ENCODE measurements at regions not wholly inside any gene's neighbourhood (a gene's known extent, or its start where the extent isn't known, plus 50 kb on each side); places are given as distances from the start of the nearest gene placed in this dataset.

DNA sequence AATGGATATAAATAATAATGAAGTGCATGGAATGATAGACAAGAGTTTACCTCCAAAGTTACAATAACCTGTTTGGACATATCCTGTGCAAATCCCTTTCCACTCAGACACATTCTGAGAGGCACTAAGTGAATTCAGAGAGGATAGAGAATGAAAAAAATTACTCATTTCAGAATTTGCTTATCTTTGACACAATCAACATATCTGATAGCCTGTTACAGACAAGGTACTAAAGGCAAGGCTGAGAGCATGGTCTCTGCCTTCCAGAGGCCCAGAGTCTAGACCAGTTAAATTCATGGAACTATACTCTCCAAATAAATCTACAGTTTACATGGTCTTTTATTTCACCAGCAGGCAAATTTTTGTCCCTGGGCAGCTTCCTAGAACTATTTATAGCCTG, 371.8 kb upstream of the PTGER4 start:
- FAIRE-seq = no peak

DNA sequence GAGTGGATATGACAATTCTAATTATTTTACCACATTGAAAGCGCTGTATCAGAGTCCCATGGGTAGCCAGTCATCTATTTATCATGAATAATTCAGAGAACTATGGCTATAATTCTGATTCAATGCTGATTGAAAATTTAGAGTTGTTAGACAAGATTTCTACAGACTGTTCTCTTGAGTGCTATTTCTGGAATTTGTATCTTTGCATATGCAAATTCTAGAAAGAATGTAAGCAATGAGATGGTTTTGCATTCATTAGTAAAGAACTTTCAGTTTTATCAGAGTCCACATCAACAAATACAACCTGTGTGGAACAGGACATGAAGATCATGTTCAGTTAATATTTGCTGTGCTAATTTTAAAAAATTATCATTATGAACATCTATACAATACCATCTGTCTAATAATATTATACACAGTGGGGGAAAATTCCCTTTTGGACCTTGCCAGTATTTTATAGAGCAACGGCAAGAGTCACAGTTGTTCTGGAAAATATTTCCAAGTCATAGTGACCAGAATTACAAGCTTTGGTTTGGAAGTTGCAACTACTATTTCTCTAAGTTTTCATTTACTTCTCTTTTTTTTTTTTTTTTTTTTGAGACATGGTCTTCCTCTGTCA, 372.7 kb upstream of the PTGER4 start:
- no peaks in the 10 kb centered on the region for H3K27me3 ChIP-seq (ENCODE audit: control insufficient read depth, extremely low read depth, insufficient read depth, low read length)
- dilution Hi-C loops (cut with MboI; ENCODE audit: extremely low pct_ligation_motif_present, low sequenced_read_pairs) = no loop called here
- TF ChIP-seq, protein P1, sequence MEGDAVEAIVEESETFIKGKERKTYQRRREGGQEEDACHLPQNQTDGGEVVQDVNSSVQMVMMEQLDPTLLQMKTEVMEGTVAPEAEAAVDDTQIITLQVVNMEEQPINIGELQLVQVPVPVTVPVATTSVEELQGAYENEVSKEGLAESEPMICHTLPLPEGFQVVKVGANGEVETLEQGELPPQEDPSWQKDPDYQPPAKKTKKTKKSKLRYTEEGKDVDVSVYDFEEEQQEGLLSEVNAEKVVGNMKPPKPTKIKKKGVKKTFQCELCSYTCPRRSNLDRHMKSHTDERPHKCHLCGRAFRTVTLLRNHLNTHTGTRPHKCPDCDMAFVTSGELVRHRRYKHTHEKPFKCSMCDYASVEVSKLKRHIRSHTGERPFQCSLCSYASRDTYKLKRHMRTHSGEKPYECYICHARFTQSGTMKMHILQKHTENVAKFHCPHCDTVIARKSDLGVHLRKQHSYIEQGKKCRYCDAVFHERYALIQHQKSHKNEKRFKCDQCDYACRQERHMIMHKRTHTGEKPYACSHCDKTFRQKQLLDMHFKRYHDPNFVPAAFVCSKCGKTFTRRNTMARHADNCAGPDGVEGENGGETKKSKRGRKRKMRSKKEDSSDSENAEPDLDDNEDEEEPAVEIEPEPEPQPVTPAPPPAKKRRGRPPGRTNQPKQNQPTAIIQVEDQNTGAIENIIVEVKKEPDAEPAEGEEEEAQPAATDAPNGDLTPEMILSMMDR (optimal IDR thresholded peaks at IDR 0.05 in 1 of 3, IDR thresholded peaks at IDR 0.05 in 1 of 3, conservative IDR thresholded peaks at IDR 0.05 in 1 of 3; ENCODE audit: extremely low read depth in 1 of 3, insufficient read depth in 2 of 3, low read length in 3 of 3) = no peak
- TF ChIP-seq EZH2 (IDR thresholded peaks at IDR 0.05; ENCODE audit: low read length) = no peak
- H3K4me3 ChIP-seq (ENCODE audit: control insufficient read depth in 2 of 3, extremely low read depth in 1 of 3, insufficient read depth in 2 of 3, low read depth in 1 of 3, low read length in 3 of 3) = no peak overlapping the region
- no peaks in the 10 kb centered on the region for H3K79me2 ChIP-seq (ENCODE audit: control insufficient read depth, insufficient read depth, low read length)
- no peak for FAIRE-seq
- H3K27ac ChIP-seq (ENCODE audit: control insufficient read depth, insufficient read depth, low read length) = no peak overlapping the region
- H3K36me3 ChIP-seq (ENCODE audit: control insufficient read depth in 2 of 2, extremely low read depth in 1 of 2, insufficient read depth in 2 of 2, low read length in 2 of 2) = no peaks in the 10 kb centered on the region
- H3K4me1 ChIP-seq (ENCODE audit: control insufficient read depth, extremely low read depth, insufficient read depth, low read length) = no peaks in the 10 kb centered on the region
- no peak overlapping the region for H3K9ac ChIP-seq (ENCODE audit: control insufficient read depth, extremely low read depth, insufficient read depth, low read length)
- no peak for DNase-seq (ENCODE audit: low read depth, low spot score)
- H3K9me3 ChIP-seq (ENCODE audit: control insufficient read depth, low read depth, low read length) = no peaks in the 10 kb centered on the region
- H3K9me1 ChIP-seq (ENCODE audit: control insufficient read depth, extremely low read depth, insufficient read depth, low read length) = no peaks in the 10 kb centered on the region
- no peak overlapping the region for H3K4me2 ChIP-seq (ENCODE audit: control insufficient read depth, extremely low read depth, insufficient read depth, low read depth, low read length)
- H4K20me1 ChIP-seq (ENCODE audit: control insufficient read depth, extremely low read depth, insufficient read depth, low read length) = no peaks in the 10 kb centered on the region
- no peak overlapping the region for H2AFZ ChIP-seq (ENCODE audit: control insufficient read depth, low read length)

More for the DNA sequence above, 371.8 kb upstream of the PTGER4 start:
- Histone ChIP-seq H2AFZ (ENCODE audit: control insufficient read depth, low read length) (no peak overlapping the region), H3K9me1 (ENCODE audit: control insufficient read depth, extremely low read depth, insufficient read depth, low read length) (no peaks in the 10 kb centered on the region), H4K20me1 (ENCODE audit: control insufficient read depth, extremely low read depth, insufficient read depth, low read length) (no peaks in the 10 kb centered on the region), H3K9me3 (ENCODE audit: control insufficient read depth, low read depth, low read length) (no peaks in the 10 kb centered on the region), H3K27ac (ENCODE audit: control insufficient read depth, insufficient read depth, low read length) (no peak overlapping the region), H3K4me1 (ENCODE audit: control insufficient read depth, extremely low read depth, insufficient read depth, low read length) (no peaks in the 10 kb centered on the region), H3K27me3 (ENCODE audit: control insufficient read depth, extremely low read depth, insufficient read depth, low read length) (no peaks in the 10 kb centered on the region), H3K36me3 (ENCODE audit: control insufficient read depth in 2 of 2, extremely low read depth in 1 of 2, insufficient read depth in 2 of 2, low read length in 2 of 2) (no peaks in the 10 kb centered on the region), H3K4me3 (ENCODE audit: control insufficient read depth in 2 of 3, extremely low read depth in 1 of 3, insufficient read depth in 2 of 3, low read depth in 1 of 3, low read length in 3 of 3) (no peak overlapping the region), H3K4me2 (ENCODE audit: control insufficient read depth, extremely low read depth, insufficient read depth, low read depth, low read length) (no peak overlapping the region), H3K79me2 (ENCODE audit: control insufficient read depth, insufficient read depth, low read length) (no peaks in the 10 kb centered on the region), H3K9ac (ENCODE audit: control insufficient read depth, extremely low read depth, insufficient read depth, low read length) (no peak overlapping the region)
- dilution Hi-C loops (cut with MboI; ENCODE audit: extremely low pct_ligation_motif_present, low sequenced_read_pairs) = no loop called here
- no peak for DNase-seq (ENCODE audit: low read depth, low spot score)
- no peak for TF ChIP-seq EZH2 (IDR thresholded peaks at IDR 0.05; ENCODE audit: low read length)
- TF ChIP-seq, protein P1 (optimal IDR thresholded peaks at IDR 0.05 in 1 of 3, IDR thresholded peaks at IDR 0.05 in 1 of 3, conservative IDR thresholded peaks at IDR 0.05 in 1 of 3; ENCODE audit: extremely low read depth in 1 of 3, insufficient read depth in 2 of 3, low read length in 3 of 3) = no peak
